A549 (cell line): ENCODE measurements at regions not wholly inside any gene's neighbourhood (a gene's known extent, or its start where the extent isn't known, plus 50 kb on each side); places are given as distances from the start of the nearest gene placed in this dataset.

Experiments
- CHD4 ChIP-seq: fragments of 200-600 bp; sonication (generic); IDR thresholded peaks from 2 replicates; pipeline ENCODE4 v1.6.1; 2016; ENCODE audit warnings: antibody characterized with exemption, mild to moderate bottlenecking, borderline replicate concordance
- CTCF ChIP-seq: fragments of >200 bp; sonication (Bioruptor Twin); formaldehyde crosslinking; IDR thresholded peaks from 3 replicates; pipeline ENCODE4 v1.5.1; 2016
- EP300 ChIP-seq, 2 experiments: fragments of >200 bp; sonication (Bioruptor Twin); formaldehyde crosslinking; IDR thresholded peaks; 2 replicates in 1 of 2; 3 replicates in 1 of 2; pipeline ENCODE4 v1.6.1; 2016 to 2017
- HMGXB4 ChIP-seq: fragments of 250-450 bp; sonication (Bioruptor Pico); IDR thresholded peaks from 2 replicates; pipeline ENCODE4 v1.5.0; 2021; ENCODE audit warnings: mild to moderate bottlenecking, moderate library complexity, borderline replicate concordance
- MYC ChIP-seq: IDR thresholded peaks from 2 replicates; pipeline ENCODE4 v1.6.1; 2012; ENCODE audit warnings: mild to moderate bottlenecking, inconsistent platforms, low read length, improper control_type of control experiment, borderline replicate concordance
- POLR2A ChIP-seq: IDR thresholded peaks from 2 replicates; pipeline ENCODE4 v1.6.1; 2012; ENCODE audit warnings: mild to moderate bottlenecking, low read length
- RAD21 ChIP-seq, 2 experiments: fragments of >200 bp in 1 of 2; sonication (Bioruptor Twin) in 1 of 2; formaldehyde crosslinking in 1 of 2; IDR thresholded peaks in 1 of 2; conservative IDR thresholded peaks in 1 of 2; 2 replicates in 1 of 2; 3 replicates in 1 of 2; pipeline ENCODE4 v1.6.1; 2012 to 2018; ENCODE audit warnings: inconsistent platforms in 1 of 2
- REST ChIP-seq: fragments of 200-600 bp; sonication (generic); IDR thresholded peaks from 2 replicates; pipeline ENCODE4 v1.6.1; 2016; ENCODE audit warnings: antibody characterized with exemption, mild to moderate bottlenecking, moderate library complexity
- RFX5 ChIP-seq: fragments of 450-650 bp; IDR thresholded peaks from 2 replicates; pipeline ENCODE4 v1.7.1; 2014; ENCODE audit warnings: antibody characterized with exemption, mild to moderate bottlenecking, moderate library complexity

GRCh38 chr4:53852343-53852742, 212.1 kb downstream of the CHIC2 start:
- TF ChIP-seq EP300 (IDR thresholded peaks at IDR 0.05) (no peak), RFX5 (no peak), CTCF (no peak), CHD4 (no peak), REST (no peak), RAD21 (conservative IDR thresholded peaks at IDR 0.05 in 1 of 2, IDR thresholded peaks at IDR 0.05 in 1 of 2) (no peak), HMGXB4 (CRISPR knock-in tag) (no peak), POLR2A (no peak), MYC (no peak)
